SK-N-MC (cell line): ENCODE measurements at regions not wholly inside any gene's neighbourhood (a gene's known extent, or its start where the extent isn't known, plus 50 kb on each side); places are given as distances from the start of the nearest gene placed in this dataset.

Experiments
- EZH2 ChIP-seq: fragments of 200-600 bp; sonication (generic); IDR thresholded peaks from one replicate; pipeline ENCODE4 v1.6.1; 2017; ENCODE audit warnings: antibody characterized with exemption
- POLR2AphosphoS5 ChIP-seq: IDR thresholded peaks from 2 replicates; pipeline ENCODE4 v1.6.1; 2012; ENCODE audit warnings: mild to moderate bottlenecking, low read depth, low read length, borderline replicate concordance

GRCh38 chr1:194990483-194990882 is 1617.8 kb downstream of the KCNT2 start:
- TF ChIP-seq POLR2AphosphoS5 (no peak), EZH2 (no peak)
